DMS153 (cell line): ENCODE measurements at regions not wholly inside any gene's neighbourhood (a gene's known extent, or its start where the extent isn't known, plus 50 kb on each side); places are given as distances from the start of the nearest gene placed in this dataset.
"Not testable (repeated sequence)": the region's sequence is repeated elsewhere in the genome, so short reads cannot be mapped to it uniquely, and the experiment has no call there.

Experiments used
- DNase-seq: peaks from one replicate; lab custom pipeline; 2025; lab: John Stamatoyannopoulos, UW

DNA sequence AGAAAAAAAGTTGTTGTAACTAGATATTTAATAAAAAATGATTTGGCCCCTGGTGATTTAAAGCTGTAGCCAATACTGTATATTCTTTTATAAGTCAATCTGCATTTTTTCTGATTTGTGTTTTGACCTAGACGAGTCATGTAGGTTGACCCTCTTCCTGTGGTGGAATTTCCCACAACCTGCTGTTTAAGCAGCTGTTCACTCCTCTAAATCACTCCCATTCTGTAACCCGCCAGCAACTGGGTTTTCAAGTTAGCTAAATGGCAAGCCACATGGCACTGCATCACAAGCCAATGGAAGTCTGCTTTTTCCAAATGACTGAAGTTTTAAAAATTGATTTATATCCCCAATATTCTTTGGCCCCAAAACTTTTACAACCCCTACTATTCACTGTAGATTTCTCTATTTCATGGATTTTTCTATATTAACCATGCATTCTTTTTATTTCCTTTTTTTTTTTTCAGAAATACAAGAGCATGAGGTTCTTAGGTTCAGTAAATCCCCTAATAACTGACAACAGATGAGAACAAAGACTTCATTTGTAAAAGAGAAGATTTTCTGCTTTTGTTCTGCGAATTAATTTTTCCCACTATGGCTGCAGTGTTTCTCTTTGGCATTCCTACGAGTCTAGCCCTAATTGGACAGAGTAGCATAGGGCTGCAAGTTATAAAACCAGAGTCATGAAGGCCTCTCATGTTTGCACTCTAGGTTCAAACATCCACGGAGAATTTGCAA, 184.5 kb upstream of the TLE4 start:
- DNase-seq = no peak

DNA sequence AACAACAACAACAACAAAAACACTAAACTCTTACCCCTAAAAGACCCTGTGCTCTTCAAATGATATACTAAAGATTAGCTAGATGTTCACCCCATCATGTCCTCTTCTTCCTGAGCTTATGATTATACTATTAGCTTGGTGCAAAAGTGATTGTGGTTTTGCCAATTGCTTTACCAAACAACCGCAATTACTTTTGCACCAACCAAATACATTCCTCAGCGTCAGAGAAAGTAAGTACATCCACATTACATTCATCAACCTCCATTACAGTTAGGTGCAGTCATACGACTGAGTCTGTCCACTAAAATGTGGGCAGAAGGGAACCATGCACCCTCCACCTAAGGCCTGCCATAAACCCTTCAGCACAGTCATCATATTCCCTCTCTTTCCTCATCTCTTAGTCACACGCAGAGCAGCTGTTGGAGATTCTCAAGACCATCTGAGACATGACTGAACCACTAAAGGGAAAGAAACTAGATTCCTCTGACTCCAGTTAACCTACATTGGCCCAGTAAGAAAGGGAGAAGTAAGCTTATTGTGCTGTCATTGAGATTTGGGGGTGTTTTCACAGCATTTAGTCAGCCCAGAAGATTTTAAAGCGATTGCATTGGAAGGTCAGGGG, 181.6 kb upstream of the TLE4 start:
- DNase-seq = no peak

DNA sequence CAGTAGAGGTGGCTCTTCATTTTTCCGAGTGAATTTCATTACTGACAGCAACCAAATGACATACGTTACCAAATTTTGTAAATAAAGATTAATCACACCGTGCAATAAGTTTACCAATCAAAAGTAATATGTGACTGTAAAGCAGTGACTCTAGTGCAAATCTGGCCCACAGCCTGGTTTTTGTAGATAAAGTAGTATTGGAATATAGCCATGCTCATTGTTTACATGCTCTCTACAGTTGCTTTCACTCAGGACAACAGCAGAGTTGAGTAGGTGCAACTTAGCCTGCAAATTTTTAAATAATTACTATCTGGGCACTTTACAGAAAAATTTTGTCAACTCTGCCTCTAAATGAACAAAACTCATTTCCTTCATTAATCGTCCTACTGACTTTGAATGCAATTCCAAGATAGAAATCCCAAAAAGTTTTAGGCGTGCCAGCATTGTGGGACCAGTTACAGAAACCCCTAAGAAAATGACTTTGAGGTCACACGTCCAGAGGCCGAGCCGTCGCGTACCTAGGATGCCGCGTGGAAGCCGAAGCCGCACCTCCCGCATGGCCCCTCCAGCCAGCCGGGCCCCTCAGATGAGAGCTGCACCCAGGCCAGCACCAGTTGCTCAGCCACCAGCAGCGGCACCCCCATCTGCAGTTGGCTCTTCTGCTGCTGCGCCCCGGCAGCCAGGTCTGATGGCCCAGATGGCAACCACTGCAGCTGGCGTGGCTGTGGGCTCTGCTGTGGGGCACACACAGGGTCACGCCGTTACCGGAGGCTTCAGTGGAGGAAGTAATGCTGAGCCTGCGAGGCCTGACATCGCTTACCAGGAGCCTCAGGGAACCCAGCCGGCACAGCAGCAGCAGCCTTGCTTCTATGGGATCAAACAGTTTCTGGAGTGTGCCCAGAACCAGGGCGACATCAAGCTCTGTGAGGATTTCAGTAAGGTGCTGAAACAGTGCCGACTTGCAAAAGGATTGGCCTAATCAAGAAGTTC, 180.7 kb upstream of the TLE4 start:
- DNase-seq = no peak

DNA sequence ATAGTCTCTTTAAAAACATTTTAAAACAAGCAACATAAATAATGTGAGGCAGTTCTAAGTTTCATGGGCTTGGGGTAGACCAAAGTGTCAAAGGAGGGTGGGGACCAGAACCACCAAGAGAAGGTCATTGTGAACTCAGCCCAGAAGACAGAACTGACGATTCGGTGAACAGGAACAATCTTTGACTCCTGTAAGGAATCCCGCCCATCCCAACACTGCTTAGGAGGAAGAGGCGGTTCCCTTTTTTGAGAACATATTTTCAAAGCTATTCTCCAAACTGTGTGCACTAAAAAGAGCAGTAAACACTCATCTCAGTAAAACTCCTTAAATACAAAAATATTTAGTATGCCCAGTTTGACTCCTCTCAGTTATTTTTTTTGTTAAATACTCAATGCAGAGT, 176.5 kb upstream of the TLE4 start:
- DNase-seq = no peak

DNA sequence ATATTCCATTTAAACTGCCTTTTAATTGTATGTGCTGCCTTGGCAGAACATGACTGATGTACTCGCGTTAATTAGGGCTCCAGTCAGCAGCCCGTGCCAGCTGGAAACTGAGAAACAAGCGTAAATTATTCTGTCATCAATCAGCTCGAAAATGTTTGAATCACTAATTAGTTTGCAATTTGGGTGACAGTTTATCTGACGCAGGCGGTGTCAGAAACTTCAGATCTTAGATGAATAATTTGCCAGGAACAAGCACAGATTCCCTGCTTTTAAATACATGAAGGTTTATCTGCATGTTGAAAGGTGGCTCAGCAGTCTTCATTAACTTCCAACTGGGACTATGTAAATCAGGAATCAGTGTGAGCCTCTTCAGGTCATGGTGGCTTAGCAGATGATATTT, 176.0 kb upstream of the TLE4 start:
- no peak for DNase-seq

DNA sequence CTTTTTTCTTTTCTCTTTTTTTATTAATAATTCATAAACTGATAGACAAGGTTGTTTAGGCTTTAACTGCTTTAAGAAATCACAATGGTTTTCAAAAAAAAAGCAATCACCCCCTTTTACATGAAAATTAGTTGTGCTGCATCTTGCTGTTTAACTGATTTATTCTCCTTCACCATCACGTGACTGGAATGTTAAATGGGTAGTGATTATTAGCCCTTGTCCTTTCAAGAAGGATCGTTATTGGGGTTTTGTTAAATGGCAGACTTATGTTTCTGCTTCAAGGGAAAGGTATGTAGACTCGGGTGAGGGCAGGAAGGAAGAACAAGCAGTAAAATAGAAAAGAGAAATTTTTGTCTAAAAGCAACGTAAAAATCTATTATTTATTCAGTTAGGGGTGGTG, 175.6 kb upstream of the TLE4 start:
- no peak for DNase-seq

DNA sequence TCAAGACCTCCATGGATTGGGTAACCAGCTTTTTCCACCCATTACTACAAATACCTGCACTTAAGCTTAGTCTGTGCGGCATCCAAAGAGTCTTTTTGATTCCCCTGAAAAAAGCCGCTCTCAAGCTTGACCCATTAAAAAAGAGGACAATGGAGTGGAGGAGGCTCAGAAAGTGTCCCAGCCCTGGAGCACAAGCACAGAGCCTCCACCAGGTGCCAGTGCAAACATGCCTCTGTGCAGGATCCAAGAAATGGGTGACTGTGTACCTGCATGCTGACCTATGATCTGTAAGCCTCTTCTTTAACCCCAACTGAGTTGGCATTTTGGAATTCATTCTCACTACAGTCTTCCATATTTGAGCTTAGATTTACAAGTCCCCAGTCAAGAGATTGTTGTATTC, 168.3 kb upstream of the TLE4 start:
- DNase-seq = no peak

DNA sequence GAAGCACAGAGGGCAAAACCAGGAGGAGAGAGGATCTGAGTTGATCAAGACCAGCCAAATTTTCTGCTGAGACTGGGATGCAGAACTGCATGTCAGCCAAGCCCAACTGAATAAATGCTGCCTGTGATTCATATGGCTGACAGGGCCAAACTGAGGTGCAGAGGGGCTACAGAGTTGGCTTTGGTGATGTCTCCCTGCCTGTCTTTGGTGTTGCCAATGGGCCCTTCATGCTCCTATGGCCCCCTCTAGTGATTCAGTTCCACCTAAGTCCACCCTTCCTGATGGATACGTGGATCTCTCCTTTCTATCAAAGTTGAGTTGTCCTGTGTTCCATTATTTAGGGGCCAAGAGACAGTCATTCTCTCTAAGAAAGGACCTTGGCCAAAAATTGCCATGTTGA, 163.6 kb upstream of the TLE4 start:
- no peak for DNase-seq

DNA sequence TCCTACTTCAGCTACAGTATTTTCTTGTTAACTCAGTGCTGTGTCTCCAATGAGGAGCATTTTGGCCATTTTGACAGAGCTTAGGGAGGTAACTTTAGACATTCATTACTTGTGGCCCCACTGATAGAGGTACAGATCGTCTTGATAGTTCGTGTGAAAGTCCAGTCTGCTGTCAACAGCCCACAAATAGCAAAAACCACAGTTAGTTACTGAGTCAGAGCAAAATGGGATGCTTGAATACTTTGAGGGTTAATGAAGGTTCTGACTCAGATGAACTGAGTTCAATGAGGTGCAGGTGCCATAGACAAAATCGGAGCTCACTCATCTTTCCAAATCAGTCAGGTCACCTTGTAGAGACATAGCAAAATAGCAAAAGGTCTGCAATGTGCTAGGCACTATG, 163.1 kb upstream of the TLE4 start:
- no peak for DNase-seq

DNA sequence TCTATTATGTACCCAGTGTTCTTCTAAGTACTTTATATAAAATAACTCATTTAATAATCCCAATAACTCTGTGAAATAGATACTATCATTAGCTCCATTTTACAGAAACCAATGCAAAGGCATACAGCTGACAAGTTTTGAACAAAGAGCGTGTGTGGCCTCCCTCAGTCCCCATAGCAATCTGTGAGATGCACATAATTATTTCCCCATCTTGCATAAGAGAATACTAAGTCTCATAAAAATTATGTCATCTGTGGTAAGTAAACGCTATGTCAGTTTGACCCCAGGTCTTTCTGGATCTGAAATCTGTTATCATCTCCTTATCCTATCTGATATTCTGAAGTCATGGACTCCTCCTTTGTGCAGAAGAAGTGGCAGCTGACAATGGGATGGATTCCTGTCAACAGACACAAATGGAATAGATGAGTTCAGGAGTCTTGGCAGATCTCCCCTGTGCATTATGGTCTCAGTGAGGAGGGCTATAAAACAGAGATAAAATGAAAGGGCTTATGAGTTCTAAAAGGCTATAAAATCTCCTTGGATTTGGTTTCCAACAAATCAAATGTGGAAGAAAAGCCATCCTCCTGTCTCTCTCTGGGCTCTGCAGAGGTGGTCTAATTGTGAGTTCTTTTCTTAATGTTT, 162.5 kb upstream of the TLE4 start:
- no peak for DNase-seq

DNA sequence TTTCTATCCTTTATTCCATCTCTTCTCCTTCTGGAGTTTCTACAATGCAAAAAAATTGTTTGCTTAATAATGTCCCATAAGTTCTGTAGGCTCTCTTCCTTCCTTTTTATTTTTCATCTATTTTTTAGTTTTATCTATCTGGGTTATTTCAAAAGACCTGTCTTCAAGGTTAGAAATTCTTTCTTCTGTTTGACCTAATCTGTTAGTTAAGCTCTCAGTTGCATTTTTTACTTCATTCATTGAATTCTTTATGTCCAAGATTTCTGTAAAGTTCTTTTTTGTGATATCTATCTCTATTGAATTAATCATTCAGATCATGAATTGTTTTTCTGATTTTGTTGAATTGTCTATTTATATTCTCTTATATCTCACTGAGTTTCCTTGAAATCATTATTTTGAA, 145.9 kb upstream of the TLE4 start:
- DNase-seq = no peak

DNA sequence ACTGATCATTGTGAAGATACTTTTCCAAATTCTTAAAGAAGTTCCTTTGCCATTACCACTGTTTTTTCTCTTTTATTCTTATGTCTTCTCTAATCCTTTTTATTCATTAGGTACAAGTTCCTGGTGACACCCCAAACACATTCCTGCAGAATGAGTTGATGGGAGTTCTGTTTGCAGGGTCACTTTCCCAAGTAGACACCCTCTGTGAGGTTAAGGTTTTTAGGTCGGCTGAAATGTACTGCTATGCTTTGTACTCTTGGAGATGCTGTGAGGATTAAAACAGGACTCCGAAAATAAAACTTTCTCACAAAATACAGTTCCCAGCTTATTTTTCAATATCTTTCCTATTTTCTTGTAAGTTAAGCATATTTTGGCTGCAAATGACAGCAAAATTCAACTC, 143.3 kb upstream of the TLE4 start:
- no peak for DNase-seq

DNA sequence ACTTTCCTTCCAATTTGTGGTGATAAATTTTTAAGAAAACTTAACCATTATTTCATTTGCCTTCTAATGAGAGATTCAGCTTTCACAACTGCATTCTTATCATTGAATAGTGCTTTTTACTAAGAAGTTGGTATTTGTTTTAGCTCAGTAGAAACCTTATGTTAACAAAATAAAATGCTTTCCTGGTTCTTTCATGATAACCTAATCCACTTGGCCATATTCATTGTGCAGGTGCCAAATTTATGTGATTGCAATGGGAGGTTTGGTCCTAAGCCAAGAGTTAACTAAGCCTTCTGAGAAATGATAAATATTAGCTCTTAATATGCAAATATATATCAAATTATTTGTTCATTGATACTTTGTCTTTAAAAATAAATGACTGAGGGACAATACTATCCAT, 141.1 kb upstream of the TLE4 start:
- DNase-seq = no peak

DNA sequence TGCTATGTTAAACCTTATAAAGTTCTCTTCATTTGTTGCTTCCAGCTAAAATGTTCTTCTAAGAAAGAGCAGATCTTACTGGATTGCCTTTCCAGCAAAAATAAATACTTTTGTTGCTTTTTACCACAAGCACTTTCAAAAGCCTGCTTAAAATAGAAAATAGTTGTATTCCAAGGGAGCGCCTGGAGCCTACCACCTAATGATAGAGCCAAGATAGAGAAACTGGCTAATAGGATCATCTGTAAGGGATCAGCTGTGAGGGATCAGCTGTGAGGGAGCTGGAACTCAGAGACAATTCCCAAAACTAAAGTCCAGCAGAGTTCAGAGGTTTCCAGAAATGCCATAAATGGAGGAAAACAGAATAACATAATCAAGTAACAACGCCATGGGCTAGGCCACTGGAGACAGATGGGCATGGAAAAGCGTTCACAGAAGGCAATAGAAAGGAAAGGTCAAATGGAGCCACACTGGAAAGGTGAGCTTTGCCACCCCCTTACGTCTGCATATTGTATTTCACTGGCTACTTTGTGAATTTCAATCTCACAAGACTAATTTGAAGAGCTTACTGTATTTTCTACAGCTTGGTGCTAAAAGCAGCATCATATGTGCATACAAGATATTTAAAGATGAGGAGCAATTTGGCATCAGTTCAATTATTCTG, 140.6 kb upstream of the TLE4 start:
- DNase-seq = no peak

DNA sequence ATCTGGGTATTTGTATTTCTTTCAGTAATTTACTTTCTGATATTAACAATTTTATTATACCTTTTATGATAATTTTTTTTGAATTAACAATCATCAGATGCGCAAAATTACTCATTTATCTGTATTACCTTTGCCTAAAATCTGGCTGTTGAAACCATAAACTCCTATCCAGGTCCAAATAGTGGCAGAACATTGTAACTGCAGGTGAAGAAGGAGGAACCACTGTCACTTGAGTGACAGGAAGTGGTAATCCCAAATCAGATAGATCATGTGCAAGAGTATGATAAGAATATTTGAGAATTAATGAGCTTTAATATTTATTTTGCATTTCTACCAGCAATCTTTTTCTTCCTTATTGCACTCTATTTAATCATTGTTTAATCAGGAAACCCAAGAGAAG, 139.3 kb upstream of the TLE4 start:
- DNase-seq = no peak

DNA sequence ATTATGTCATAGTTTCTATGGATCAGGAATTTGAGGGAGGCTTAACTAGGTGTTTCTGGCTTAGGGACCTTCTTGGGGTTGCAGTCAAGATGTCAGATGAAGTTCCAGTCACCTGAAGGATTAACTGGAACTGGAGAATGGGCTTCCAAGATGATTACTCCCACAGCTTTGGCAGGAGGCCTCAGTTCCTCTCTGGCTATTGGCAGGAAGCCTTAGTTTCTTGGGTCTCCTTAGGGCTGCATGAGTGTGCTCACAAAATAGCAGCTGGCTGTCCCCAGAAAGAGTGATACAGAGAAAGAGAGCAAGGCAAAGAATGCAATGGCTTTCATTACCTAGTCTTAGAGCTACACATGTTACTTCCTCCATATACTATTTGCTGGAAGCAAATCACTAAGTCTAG, 138.1 kb upstream of the TLE4 start:
- DNase-seq = no peak

DNA sequence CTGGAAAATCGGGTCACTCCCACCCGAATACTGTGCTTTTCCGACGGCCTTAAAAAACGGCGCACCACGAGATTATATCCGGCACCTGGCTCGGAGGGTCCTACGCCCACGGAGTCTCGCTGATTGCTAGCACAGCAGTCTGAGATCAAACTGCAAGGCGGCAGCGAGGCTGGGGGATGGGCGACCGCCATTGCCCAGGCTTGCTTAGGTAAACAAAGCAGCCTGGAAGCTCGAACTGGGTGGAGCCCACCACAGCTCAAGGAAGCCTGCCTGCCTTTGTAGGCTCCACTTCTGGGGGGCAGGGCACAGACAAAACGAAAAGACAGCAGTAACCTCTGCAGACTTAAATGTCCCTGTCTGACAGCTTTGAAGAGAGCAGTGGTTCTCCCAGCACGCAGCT, 132.5 kb upstream of the TLE4 start:
- DNase-seq = not testable (repeated sequence)

DNA sequence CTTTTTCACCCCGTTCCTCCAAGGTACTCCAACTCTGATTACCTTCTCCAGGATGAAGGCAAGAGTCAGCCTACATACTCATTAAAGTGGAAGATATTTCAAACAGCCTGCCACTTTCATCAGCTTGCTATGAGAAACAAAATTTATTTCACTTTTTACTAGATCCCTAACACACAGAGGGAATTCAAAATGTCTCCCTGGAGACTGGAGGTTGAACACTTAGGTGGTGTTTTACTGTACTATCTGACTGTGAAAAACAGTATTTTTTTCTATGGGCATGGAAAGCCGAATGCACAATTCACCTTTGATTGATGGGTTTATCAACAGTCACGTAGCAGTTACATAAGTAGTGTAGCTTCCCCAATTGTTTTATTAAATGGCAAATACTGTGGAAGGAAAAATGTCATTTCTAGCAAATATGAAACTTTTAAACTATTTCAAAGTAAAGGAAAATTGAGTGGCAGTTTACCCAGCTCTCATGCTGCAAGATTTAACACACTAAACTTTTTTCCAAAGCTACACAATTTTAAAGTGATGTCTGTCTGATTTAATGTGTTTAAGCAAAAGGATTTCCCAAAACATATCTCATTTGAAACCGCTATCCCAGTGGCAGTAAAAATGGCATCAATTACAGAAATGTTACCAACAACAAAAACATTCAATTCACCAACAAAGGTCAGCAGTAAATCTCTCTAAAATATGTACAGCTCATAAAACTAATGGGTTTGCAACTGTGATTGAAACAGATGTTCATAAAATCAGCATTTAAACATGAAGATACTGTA, 125.0 kb upstream of the TLE4 start:
- DNase-seq = no peak

DNA sequence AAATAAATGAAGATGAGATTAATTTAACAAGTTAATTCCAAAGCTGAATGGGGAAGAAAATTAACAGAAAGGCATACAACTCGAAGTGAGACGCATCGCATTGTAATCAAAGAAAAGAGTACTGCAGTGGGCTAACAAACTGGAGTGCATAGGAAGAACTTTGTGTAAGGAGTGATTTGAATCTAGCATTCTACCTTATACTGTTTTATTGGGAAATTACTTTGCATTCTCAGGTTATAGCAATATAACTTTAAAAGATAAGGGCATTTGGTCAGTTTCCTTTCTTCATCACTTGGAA, 124.5 kb upstream of the TLE4 start:
- no peak for DNase-seq

DNA sequence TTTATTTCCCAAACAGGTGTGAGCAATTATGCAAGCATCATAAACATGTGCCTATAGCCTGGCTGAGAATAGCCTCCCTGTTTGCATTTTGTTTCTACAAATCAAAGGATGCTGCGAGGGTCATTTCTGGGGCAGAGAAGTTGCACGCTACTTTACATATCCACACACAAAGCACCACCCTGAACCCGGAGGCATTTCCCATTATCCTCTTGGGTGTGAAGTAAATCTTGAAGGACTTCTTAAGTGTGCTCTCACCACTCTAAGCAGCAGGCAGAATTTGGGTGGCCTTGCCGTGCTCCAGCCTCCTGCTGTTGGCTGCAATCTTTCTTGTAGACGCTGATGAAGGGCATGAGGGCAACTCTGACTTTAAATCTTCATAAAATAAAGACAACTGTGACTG, 124.0 kb upstream of the TLE4 start:
- DNase-seq = no peak

DNA sequence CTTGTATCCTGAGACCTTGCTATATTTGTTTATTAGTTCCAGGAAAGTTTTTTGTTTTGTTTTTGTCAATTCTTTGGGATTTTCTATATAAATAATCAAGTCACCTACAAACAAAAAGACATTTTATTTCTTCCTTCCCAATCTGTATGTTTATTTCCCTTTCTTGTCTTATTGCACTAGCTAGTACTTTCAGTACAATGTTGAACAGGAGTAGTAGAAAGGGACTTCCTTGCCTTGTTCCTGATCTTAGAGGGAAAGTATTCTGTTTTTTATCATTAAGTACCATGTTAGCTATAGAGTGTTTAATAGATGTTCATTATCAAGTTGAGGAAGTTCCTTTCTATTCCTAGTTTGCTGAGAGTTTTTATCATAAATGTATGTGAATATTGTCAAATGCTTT, 119.5 kb upstream of the TLE4 start:
- DNase-seq = no peak
